Fibroblast of lung (primary cell): ENCODE measurements at regions not wholly inside any gene's neighbourhood (a gene's known extent, or its start where the extent isn't known, plus 50 kb on each side); places are given as distances from the start of the nearest gene placed in this dataset.

Experiments used
- EZH2 ChIP-seq: IDR thresholded peaks from 2 replicates; pipeline ENCODE4 v1.5.1; 2012; ENCODE audit warnings: low read length, control low read depth, mild to moderate bottlenecking; ENCODE audit errors: missing control alignments
- TF ChIP-seq, protein P1 (sequence below), 2 donors: IDR thresholded peaks in 1 of 2; conservative IDR thresholded peaks in 1 of 2; 1 replicate in 1 of 2; 2 replicates in 1 of 2; pipeline ENCODE4 v1.5.1; 2011 to 2012; ENCODE audit warnings: low read length in 2 of 2, control low read depth in 1 of 2, inconsistent platforms in 1 of 2, low read depth in 1 of 2, mild to moderate bottlenecking in 1 of 2

DNA sequence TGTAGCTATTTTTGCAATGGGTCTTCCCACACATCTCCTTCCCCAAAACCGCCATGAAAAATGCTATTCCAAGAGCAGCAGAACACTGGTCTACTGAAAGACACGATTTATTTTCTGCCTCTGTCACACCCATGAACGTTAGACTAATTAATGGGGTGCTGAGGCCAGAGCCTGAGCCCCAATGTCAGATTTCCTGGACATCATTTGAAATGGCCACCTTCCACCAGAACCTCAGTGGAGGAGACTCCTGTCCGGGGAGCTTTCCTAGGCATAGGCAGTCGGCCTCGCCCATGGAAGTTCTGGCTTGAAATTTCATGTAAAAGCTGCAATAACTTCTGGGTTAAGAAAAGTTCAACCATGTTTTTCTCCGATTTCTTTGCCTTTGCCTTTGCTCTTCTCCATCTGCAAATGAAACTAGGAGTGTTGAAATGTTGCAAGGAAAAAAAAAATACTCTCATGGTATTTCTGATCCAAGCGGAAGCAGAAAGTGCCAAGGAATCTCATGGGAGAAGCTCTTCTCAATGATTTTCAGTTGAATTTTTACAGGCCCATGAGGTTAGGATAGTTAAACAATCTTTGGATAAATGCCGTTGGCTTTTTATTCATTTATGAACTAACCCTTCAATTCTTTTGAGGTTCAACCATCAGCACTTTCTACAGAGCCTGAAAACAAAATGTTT, 570.8 kb upstream of the MGMT start:
- TF ChIP-seq, protein P1, sequence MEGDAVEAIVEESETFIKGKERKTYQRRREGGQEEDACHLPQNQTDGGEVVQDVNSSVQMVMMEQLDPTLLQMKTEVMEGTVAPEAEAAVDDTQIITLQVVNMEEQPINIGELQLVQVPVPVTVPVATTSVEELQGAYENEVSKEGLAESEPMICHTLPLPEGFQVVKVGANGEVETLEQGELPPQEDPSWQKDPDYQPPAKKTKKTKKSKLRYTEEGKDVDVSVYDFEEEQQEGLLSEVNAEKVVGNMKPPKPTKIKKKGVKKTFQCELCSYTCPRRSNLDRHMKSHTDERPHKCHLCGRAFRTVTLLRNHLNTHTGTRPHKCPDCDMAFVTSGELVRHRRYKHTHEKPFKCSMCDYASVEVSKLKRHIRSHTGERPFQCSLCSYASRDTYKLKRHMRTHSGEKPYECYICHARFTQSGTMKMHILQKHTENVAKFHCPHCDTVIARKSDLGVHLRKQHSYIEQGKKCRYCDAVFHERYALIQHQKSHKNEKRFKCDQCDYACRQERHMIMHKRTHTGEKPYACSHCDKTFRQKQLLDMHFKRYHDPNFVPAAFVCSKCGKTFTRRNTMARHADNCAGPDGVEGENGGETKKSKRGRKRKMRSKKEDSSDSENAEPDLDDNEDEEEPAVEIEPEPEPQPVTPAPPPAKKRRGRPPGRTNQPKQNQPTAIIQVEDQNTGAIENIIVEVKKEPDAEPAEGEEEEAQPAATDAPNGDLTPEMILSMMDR (conservative IDR thresholded peaks at IDR 0.05 in 1 of 2, IDR thresholded peaks at IDR 0.05 in 1 of 2; ENCODE audit: low read depth in 1 of 2, low read length in 2 of 2) = no peak
- no peak for TF ChIP-seq EZH2
